Thymus (tissue), 11 donors: ENCODE measurements at regions not wholly inside any gene's neighbourhood (a gene's known extent, or its start where the extent isn't known, plus 50 kb on each side); places are given as distances from the start of the nearest gene placed in this dataset.

Experiments used
- DNase-seq, 9 donors: peaks; one replicate each; pipeline ENCODE4 v3.0.0-alpha.2; 2013; ENCODE audit warnings: low spot score in 9 of 9, low read depth in 6 of 9, missing footprints in 1 of 9
- H3K27ac ChIP-seq, 2 donors: one replicate each; pipeline ENCODE4 v1.5.1; 2013; ENCODE audit warnings: control low read depth in 1 of 2, low read depth in 1 of 2, low read length in 1 of 2, mild to moderate bottlenecking in 1 of 2, moderate library complexity in 1 of 2
- H3K27me3 ChIP-seq, 2 donors: one replicate each; pipeline ENCODE4 v1.5.1; 2013; ENCODE audit warnings: low read length in 1 of 2; ENCODE audit not compliant: control insufficient read depth in 2 of 2, insufficient read depth in 1 of 2
- H3K36me3 ChIP-seq, 2 donors: one replicate each; pipeline ENCODE4 v1.5.1; 2013; ENCODE audit warnings: low read length in 1 of 2, mild to moderate bottlenecking in 1 of 2, moderate library complexity in 1 of 2; ENCODE audit not compliant: control insufficient read depth in 2 of 2, insufficient read depth in 2 of 2
- H3K4me1 ChIP-seq, 2 donors: one replicate each; pipeline ENCODE4 v1.5.1; 2013; ENCODE audit warnings: low read length in 2 of 2; ENCODE audit not compliant: control insufficient read depth in 2 of 2, insufficient read depth in 2 of 2
- H3K4me3 ChIP-seq, 2 donors: one replicate each; pipeline ENCODE4 v1.5.1; 2013; ENCODE audit warnings: low read length in 2 of 2, control low read depth in 1 of 2, mild to moderate bottlenecking in 1 of 2
- H3K9me3 ChIP-seq, 2 donors: one replicate each; pipeline ENCODE4 v1.5.1; 2013; ENCODE audit warnings: low read length in 1 of 2, mild to moderate bottlenecking in 1 of 2; ENCODE audit not compliant: control insufficient read depth in 2 of 2, insufficient read depth in 1 of 2
- WGBS: extraction: QIAGEN DNeasy Blood & Tissue Kit; methylation state at CpG from one replicate; pipeline ENCODE4 v1.1.7; 2013; 5-methylcytosine and 5-hydroxymethylcytosine counted together
- donor health status: healthy.

DNA sequence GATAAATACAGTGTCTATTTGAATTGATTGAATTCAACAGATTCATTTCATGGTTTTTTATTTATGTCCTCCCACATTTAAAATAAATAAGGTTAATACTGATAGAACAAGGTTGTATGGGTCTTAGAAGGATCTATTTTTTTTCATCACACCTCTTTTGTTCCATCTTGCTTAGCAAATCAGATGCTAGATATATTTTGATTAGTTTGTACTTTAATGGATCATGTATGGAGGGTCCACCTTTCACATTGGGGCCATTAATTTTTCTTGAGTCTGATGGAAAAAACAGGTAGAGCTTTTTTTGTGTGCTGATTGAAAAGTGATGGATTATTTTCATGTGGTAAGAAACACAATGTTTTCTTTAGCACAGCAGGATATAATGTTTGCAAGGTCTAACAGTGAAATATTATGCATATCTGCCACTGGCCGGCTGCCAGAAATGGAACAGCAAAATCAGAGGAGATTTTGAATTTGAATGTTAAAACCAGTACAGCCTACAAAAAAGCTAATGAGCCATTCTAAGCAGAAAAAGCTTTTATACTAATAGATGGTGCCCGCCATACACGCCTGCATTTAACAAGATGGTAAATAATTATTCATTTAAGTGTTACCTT is 188.1 kb upstream of the ETAA1 start:
- WGBS, result 89% methylated on average over 3 of the region's 3 CpGs
- Histone ChIP-seq H3K27me3 (no peaks in the 10 kb centered on the region), H3K9me3 (no peaks in the 10 kb centered on the region), H3K4me3 (no peak overlapping the region), H3K4me1 (no peaks in the 10 kb centered on the region), H3K36me3 (no peaks in the 10 kb centered on the region), H3K27ac (no peak overlapping the region)
- DNase-seq, result no peak

DNA sequence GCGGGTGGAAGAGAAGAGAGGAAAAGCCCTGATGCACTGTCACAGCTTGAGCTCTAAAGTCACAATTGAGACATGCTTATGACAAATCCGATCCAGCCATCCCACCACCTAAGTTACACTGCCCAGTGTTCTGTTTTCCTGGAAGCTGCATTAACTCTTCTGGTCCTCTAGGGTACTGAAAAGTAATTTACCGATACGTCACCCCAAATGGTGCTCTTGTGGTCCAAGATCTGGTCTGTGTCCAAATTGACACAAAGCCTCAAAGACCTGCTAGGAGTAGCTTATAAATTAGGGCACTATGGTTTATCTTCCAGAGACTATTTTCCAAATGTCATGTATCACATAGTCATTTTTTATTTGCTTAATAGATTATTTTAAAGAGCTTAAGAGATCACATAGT is 186.7 kb upstream of the ETAA1 start:
- H3K27ac ChIP-seq, result no peak overlapping the region
- DNase-seq, result no peak
- no peaks in the 10 kb centered on the region for H3K27me3 ChIP-seq
- H3K4me1 ChIP-seq, result no peaks in the 10 kb centered on the region
- H3K4me3 ChIP-seq, result no peak overlapping the region
- H3K36me3 ChIP-seq, result no peaks in the 10 kb centered on the region
- WGBS, result 95% methylated on average over 4 of the region's 4 CpGs
- H3K9me3 ChIP-seq, result no peaks in the 10 kb centered on the region

DNA sequence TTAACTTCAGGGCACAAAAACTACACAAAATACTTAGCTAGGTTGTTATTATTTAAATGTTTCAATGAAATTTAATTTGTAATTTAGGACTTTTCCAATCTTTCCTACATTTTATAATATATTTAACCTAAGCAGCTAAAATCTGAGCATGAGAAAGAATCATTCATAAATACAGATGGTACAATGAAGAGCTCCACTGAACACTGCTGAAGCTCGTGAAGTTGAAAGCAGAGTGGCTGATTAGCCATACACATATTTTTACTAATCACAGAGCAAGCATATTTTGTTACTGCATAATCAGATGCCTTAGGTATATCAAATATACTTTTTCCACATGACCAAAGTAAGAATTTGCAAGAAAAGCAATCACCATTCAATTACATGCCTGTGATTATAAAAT is 184.9 kb upstream of the ETAA1 start:
- Histone ChIP-seq H3K27ac (no peak overlapping the region), H3K4me3 (no peak overlapping the region), H3K36me3 (no peaks in the 10 kb centered on the region), H3K27me3 (no peaks in the 10 kb centered on the region), H3K4me1 (no peaks in the 10 kb centered on the region), H3K9me3 (no peaks in the 10 kb centered on the region)
- WGBS, result 87% methylated on average over 1 of the region's 1 CpG
- no peak for DNase-seq

DNA sequence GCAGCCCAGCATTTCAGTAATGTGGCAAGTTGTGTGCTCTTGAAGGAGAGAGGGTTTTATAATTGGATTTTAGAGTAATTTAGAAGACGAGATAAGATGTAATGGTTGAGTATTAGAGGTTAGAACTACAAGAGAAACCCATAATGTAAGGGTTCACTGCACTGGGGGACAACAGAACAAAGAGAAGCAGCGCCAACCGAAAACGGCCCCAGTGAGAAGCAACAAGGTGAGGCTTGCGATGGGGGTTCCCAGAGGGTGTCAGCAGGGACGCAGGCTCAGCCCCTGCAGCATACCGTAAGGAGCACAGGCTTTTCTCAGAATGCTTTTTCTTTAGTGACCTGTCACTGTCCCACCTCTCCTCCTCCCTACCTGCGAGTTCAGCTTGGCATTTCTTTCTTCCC is 183.9 kb upstream of the ETAA1 start:
- no peaks in the 10 kb centered on the region for H3K4me1 ChIP-seq
- no peaks in the 10 kb centered on the region for H3K27me3 ChIP-seq
- no peak overlapping the region for H3K27ac ChIP-seq
- no peak overlapping the region for H3K4me3 ChIP-seq
- no peak for DNase-seq
- H3K36me3 ChIP-seq, result no peaks in the 10 kb centered on the region
- 90% methylated on average over 8 of the region's 8 CpGs for WGBS
- no peaks in the 10 kb centered on the region for H3K9me3 ChIP-seq

DNA sequence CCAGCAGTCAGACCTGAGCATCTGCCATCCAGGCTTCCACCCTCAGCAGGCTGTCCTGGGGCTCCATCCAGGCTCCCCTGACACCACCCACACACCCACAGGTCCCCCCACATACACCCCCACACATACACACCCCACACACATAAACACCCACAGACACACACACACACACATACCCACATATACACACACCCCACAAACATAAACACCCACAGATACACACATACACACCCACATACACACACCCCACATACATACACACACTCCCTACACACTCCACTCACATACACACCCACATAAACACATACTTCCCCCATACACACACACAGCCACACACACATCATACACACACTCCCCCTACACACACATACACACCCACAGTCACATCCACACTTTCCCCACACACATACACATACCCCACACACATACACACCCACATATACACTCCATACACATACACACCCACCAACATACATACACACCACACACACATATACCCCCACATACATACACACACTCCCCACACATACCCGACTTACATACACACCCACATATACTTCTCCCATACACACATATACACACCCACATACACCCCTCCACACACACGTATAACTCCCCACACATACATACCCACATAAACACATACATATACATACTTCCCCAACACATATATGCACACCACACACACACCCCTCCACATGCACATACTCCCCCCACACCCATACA is 183.3 kb upstream of the ETAA1 start:
- Histone ChIP-seq H3K36me3 (no peaks in the 10 kb centered on the region), H3K9me3 (no peaks in the 10 kb centered on the region), H3K27ac (no peak overlapping the region), H3K4me1 (no peaks in the 10 kb centered on the region), H3K27me3 (no peaks in the 10 kb centered on the region), H3K4me3 (no peak overlapping the region)
- 96% methylated on average over 2 of the region's 2 CpGs for WGBS
- DNase-seq, result no peak

DNA sequence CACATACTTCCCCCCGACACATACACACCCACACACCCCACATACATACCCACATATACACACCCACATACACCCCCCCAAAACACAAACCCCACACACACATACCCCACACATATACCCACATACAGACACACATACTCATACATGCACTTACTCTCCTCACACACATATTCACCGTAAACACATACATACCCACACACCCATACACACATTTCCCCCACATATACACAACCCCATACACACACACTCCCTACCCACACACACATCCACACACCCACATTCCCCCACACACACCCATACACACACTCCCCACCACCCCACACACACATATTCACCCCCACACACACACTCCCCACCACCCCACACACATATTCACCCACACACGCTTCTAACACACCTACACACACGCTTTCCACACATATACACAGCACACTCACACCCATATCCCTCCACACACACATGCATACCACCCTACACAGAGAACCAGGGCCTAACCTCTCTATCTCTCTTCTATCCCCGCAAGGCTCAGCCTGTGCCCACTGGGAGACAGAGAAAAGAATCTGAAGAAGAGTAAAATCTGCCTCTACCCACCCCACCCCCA is 182.4 kb upstream of the ETAA1 start:
- Histone ChIP-seq H3K4me3 (no peak overlapping the region), H3K27ac (no peak overlapping the region), H3K9me3 (no peaks in the 10 kb centered on the region), H3K27me3 (no peaks in the 10 kb centered on the region), H3K4me1 (no peaks in the 10 kb centered on the region), H3K36me3 (no peaks in the 10 kb centered on the region)
- DNase-seq, result no peak
- 97% methylated on average over 5 of the region's 5 CpGs for WGBS

DNA sequence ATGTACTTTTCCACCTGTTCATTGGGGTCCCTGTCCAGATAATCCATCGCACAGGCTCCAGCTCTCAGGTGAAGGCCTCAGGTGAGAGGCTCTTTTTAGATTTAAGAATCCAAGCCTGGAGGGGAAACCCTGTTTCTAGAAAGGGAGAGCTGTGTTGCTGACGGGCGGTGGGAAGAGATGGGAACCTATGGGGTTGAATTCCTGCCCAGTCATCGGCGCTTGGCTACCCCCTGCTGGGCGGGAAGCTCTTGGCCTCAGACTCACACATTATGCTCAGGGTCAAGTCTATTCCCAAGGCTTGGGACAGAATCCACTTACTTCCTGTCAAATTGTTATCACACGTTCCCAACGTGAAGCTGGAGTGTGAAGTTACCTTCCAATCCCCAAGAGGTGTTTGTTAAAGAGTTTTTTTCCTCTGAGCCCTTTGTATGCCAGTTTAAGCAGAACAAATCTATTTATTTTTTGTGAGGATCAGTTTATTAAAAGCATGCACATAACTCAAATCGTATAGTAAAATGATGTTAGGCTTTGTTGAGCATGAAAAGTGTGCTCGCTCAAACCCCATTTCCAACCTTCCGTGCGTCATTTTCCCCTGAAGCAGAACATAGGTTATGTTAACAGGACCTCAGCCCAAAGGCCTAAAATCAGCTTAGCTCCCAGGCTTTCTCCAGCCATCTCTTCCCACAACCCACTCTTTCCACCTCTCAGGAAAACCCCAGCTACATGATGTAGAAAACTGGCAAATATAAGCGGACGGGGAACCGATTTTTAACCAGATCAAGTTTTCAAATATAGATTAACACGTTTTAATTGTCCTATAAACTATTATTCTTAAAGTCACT is 181.7 kb upstream of the ETAA1 start:
- Histone ChIP-seq H3K9me3 (no peaks in the 10 kb centered on the region), H3K4me3 (no peak overlapping the region), H3K36me3 (no peaks in the 10 kb centered on the region), H3K27me3 (no peaks in the 10 kb centered on the region), H3K27ac (no peak overlapping the region), H3K4me1 (no peaks in the 10 kb centered on the region)
- peak in 3 of 9 donors; percentile 3 to 9 (median 4) for DNase-seq
- 63% methylated on average over 16 of the region's 16 CpGs for WGBS

DNA sequence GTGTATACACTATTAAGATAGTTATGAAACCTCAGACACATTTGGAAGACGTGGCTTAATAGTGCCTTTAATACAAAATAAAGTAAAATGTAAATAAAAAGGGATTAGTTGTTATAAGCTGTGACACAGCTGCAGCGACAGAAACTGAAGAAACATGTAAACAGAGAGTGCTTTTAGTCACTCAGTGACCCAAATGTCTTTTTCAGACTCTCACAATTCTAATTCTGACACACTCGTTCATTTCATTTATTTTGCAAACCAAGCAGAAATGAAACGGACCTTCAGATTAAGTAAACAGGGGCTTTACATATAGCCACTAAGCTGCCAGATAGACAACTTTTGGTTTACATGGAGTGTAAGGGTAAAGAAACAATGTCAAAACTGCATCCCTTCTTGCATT is 181.0 kb upstream of the ETAA1 start:
- H3K36me3 ChIP-seq, result no peaks in the 10 kb centered on the region
- H3K4me3 ChIP-seq, result no peak overlapping the region
- no peaks in the 10 kb centered on the region for H3K27me3 ChIP-seq
- no peaks in the 10 kb centered on the region for H3K4me1 ChIP-seq
- H3K27ac ChIP-seq, result no peak overlapping the region
- no peak for DNase-seq
- WGBS, result 87% methylated on average over 4 of the region's 4 CpGs
- no peaks in the 10 kb centered on the region for H3K9me3 ChIP-seq

DNA sequence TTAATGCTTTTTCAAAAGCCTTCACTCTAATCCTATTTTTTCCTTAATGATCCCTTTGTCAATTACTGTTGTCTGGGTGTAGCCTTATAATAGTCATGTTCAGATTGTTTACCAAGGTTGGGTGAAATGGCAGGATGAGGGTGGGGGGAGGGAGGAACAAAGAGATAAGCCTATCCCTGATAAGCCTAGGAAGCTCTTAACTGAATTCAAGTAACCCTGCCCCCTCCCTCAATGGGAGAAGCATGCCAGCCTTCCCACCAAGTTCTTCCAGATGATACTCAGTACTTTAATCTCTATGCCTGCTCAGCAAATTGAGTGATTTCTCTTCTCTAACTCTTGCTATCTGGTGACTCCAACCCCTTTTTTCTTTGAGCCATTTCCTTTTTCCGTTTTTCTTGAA is 180.3 kb upstream of the ETAA1 start:
- no peak for DNase-seq
- Histone ChIP-seq H3K27me3 (no peaks in the 10 kb centered on the region), H3K4me1 (no peaks in the 10 kb centered on the region), H3K4me3 (no peak overlapping the region), H3K36me3 (no peaks in the 10 kb centered on the region), H3K9me3 (no peaks in the 10 kb centered on the region), H3K27ac (no peak overlapping the region)
- 74% methylated on average over 1 of the region's 1 CpG for WGBS
